ENCODE measurements at regions not wholly inside any gene's neighbourhood (a gene's known extent, or its start where the extent isn't known, plus 50 kb on each side); places are given as distances from the start of the nearest gene placed in this dataset.

- TF ChIP-seq TAF1 (IDR thresholded peaks at IDR 0.05; ENCODE audit: borderline replicate concordance, insufficient read depth, low read length) (no peak), REST (IDR thresholded peaks at IDR 0.05; ENCODE audit: insufficient read depth in 1 of 2, low read depth in 2 of 2, low read length in 2 of 2) (no peak), SIN3A (IDR thresholded peaks at IDR 0.05; ENCODE audit: borderline replicate concordance, insufficient read depth, low read length) (no peak), POLR2AphosphoS5 (IDR thresholded peaks at IDR 0.05; ENCODE audit: low read depth, low read length) (no peak), FOXP2 (optimal IDR thresholded peaks at IDR 0.05; ENCODE audit: borderline replicate concordance, extremely low read depth, extremely low read length, insufficient read depth) (no peak)
Observed at GRCh38 chr16:85552980-85553435, 60.1 kb upstream of the GSE1 start.

GRCh38 chr16:85553436-85554113 lies 59.5 kb upstream of the GSE1 start:
- TF ChIP-seq TAF1 (IDR thresholded peaks at IDR 0.05; ENCODE audit: borderline replicate concordance, insufficient read depth, low read length) (no peak), REST (IDR thresholded peaks at IDR 0.05; ENCODE audit: insufficient read depth in 1 of 2, low read depth in 2 of 2, low read length in 2 of 2) (no peak), POLR2AphosphoS5 (IDR thresholded peaks at IDR 0.05; ENCODE audit: low read depth, low read length) (no peak), SIN3A (IDR thresholded peaks at IDR 0.05; ENCODE audit: borderline replicate concordance, insufficient read depth, low read length) (no peak), FOXP2 (optimal IDR thresholded peaks at IDR 0.05; ENCODE audit: borderline replicate concordance, extremely low read depth, extremely low read length, insufficient read depth) (no peak)

GRCh38 chr16:85554114-85554888 lies 58.8 kb upstream of the GSE1 start:
- TF ChIP-seq FOXP2 (optimal IDR thresholded peaks at IDR 0.05; ENCODE audit: borderline replicate concordance, extremely low read depth, extremely low read length, insufficient read depth) (no peak), TAF1 (IDR thresholded peaks at IDR 0.05; ENCODE audit: borderline replicate concordance, insufficient read depth, low read length) (no peak), POLR2AphosphoS5 (IDR thresholded peaks at IDR 0.05; ENCODE audit: low read depth, low read length) (peak; percentile 55; the same call in 1 of the 2 replicates), REST (IDR thresholded peaks at IDR 0.05; ENCODE audit: insufficient read depth in 1 of 2, low read depth in 2 of 2, low read length in 2 of 2) (peak in 1 of 2 experiments; percentile 51; a peak in 1 of 4 replicates), SIN3A (IDR thresholded peaks at IDR 0.05; ENCODE audit: borderline replicate concordance, insufficient read depth, low read length) (peak; percentile 94; the same call in 1 of the 2 replicates)

- TF ChIP-seq FOXP2 (optimal IDR thresholded peaks at IDR 0.05; ENCODE audit: borderline replicate concordance, extremely low read depth, extremely low read length, insufficient read depth) (no peak), TAF1 (IDR thresholded peaks at IDR 0.05; ENCODE audit: borderline replicate concordance, insufficient read depth, low read length) (no peak), POLR2AphosphoS5 (IDR thresholded peaks at IDR 0.05; ENCODE audit: low read depth, low read length) (0 out of 2 replicates have a peak, but pooled peaks have one; percentile 43)
Observed at GRCh38 chr16:85554889-85555718, 58.0 kb upstream of the GSE1 start.
